Brain microvascular endothelial cell (primary cell): ENCODE measurements at regions not wholly inside any gene's neighbourhood (a gene's known extent, or its start where the extent isn't known, plus 50 kb on each side); places are given as distances from the start of the nearest gene placed in this dataset.

Source experiments
- DNase-seq: peaks from one replicate; pipeline ENCODE4 v3.0.0-alpha.2; 2020
- H3K27ac ChIP-seq: fragments of 250-450 bp; sonication (Bioruptor Pico); 2 replicates; pipeline ENCODE4 v1.5.1; 2020; ENCODE audit warnings: mild to moderate bottlenecking, moderate library complexity
- H3K27me3 ChIP-seq: fragments of 250-450 bp; sonication (Bioruptor Pico); replicated peaks from 2 replicates; pipeline ENCODE4 v1.5.1; 2020; ENCODE audit warnings: mild to moderate bottlenecking
- H3K36me3 ChIP-seq: fragments of 250-450 bp; sonication (Bioruptor Pico); replicated peaks from 2 replicates; pipeline ENCODE4 v1.5.1; 2020; ENCODE audit warnings: mild to moderate bottlenecking
- H3K4me3 ChIP-seq: 2 replicates; pipeline ENCODE4 v1.5.1; 2011; ENCODE audit warnings: low read depth, mild to moderate bottlenecking, control low read depth, low read length, moderate library complexity
- CTCF ChIP-seq: IDR thresholded peaks from 2 replicates; pipeline ENCODE4 v1.5.1; 2011; ENCODE audit warnings: low read depth, mild to moderate bottlenecking, moderate library complexity, low read length, control low read depth, inconsistent platforms; ENCODE audit errors: missing control alignments
- in situ Hi-C: cut with HindIII; loops from 2 replicates; pipeline ENCODE4 v1.10.0; 2017; ENCODE audit warnings: low sequenced_read_pairs, low pct_ligation_motif_present

- no peaks in the 10 kb centered on the region for H3K36me3 ChIP-seq
- in situ Hi-C loops: no loop called here
- DNase-seq: no peak
- H3K27ac ChIP-seq: peak overlapping the region; percentile 45
- H3K27me3 ChIP-seq: no peaks in the 10 kb centered on the region
- TF ChIP-seq CTCF: no peak
- H3K4me3 ChIP-seq: no peak overlapping the region
Observed at GRCh38 chr10:15462253-15462897, 91.3 kb upstream of the FAM171A1 start.

GRCh38 chr10:15461353-15462108, 90.4 kb upstream of the FAM171A1 start:
- peak overlapping the region; percentile 45 for H3K27ac ChIP-seq

GRCh38 chr10:15460661-15461060, 89.6 kb upstream of the FAM171A1 start:
- Histone ChIP-seq H3K27ac (no peak overlapping the region), H3K27me3 (no peaks in the 10 kb centered on the region), H3K4me3 (no peak overlapping the region), H3K36me3 (no peaks in the 10 kb centered on the region)
- in situ Hi-C loops: no loop called here
- no peak for DNase-seq
- TF ChIP-seq CTCF: no peak

More at GRCh38 chr10:15461353-15462108, 90.4 kb upstream of the FAM171A1 start:
- peak; percentile 69 for DNase-seq
- no peaks in the 10 kb centered on the region for H3K36me3 ChIP-seq
- in situ Hi-C loops: no loop called here
- no peak overlapping the region for H3K4me3 ChIP-seq
- peak; percentile 52 for TF ChIP-seq CTCF
- H3K27me3 ChIP-seq: no peaks in the 10 kb centered on the region

GRCh38 chr10:15459218-15459617, 88.1 kb upstream of the FAM171A1 start:
- H3K4me3 ChIP-seq: no peak overlapping the region
- TF ChIP-seq CTCF: no peak
- H3K27ac ChIP-seq: no peak overlapping the region
- no peaks in the 10 kb centered on the region for H3K27me3 ChIP-seq
- in situ Hi-C loops: no loop called here
- DNase-seq: no peak
- H3K36me3 ChIP-seq: no peaks in the 10 kb centered on the region

- no peak for DNase-seq
- H3K27ac ChIP-seq: no peak overlapping the region
- no peak overlapping the region for H3K4me3 ChIP-seq
- TF ChIP-seq CTCF: no peak
- no peaks in the 10 kb centered on the region for H3K36me3 ChIP-seq
- no peaks in the 10 kb centered on the region for H3K27me3 ChIP-seq
- in situ Hi-C loops: no loop called here
Observed at GRCh38 chr10:15457382-15457781, 86.3 kb upstream of the FAM171A1 start.
